ENCODE measurements at regions not wholly inside any gene's neighbourhood (a gene's known extent, or its start where the extent isn't known, plus 50 kb on each side); places are given as distances from the start of the nearest gene placed in this dataset.
A peak's percentile ranks its signal among the peaks of the same experiment; 100 is the strongest.
"Not testable (repeated sequence)": the region's sequence is repeated elsewhere in the genome, so short reads cannot be mapped to it uniquely, and the experiment has no call there.

- H3K9ac ChIP-seq (ENCODE audit: control insufficient read depth, insufficient read depth, low read length); BruUV-seq (replicated peaks); intact Hi-C loops (cut with micrococcal nuclease; ENCODE audit: unreplicated experiment); H4K20me1 ChIP-seq (ENCODE audit: control insufficient read depth, insufficient read depth); RAD21 ChIA-PET (ENCODE audit: unreplicated experiment); H3K79me2 ChIP-seq (ENCODE audit: control insufficient read depth, insufficient read depth, low read length); CTCF ChIA-PET; POLR2A ChIA-PET; in situ Hi-C loops (cut with MboI); H3K9me3 ChIP-seq (replicated peaks; ENCODE audit: control insufficient read depth, insufficient read depth, low read length); H3K4me1 ChIP-seq (ENCODE audit: control insufficient read depth, insufficient read depth, low read length); FAIRE-seq; H3K27me3 ChIP-seq (replicated peaks in 1 of 2; ENCODE audit: control insufficient read depth in 2 of 2, insufficient read depth in 2 of 2, low read length in 1 of 2); H3K36me3 ChIP-seq (ENCODE audit: control insufficient read depth in 2 of 2, insufficient read depth in 2 of 2, low read length in 1 of 2); DNase-seq (ENCODE audit: low read depth, low spot score); H3K4me2 ChIP-seq (ENCODE audit: control insufficient read depth, insufficient read depth); H3K27ac ChIP-seq (ENCODE audit: control insufficient read depth, insufficient read depth); ATAC-seq; SMC1A ChIA-PET (ENCODE audit: uncharacterized antibody, unreplicated experiment); H2AFZ ChIP-seq (ENCODE audit: control insufficient read depth, low read depth, low read length); H3K4me3 ChIP-seq: not testable (repeated sequence)
- WGBS (ENCODE audit: insufficient coverage, insufficient replicate concordance, low lambda C conversion rate, missing lambda C conversion rate): 0% methylated on average over 2 of the region's 3 CpGs
Observed at GRCh38 chrX:144131080-144131479, 247.2 kb downstream of the UBE2NL start.

GRCh38 chrX:144134448-144135119, 250.7 kb downstream of the UBE2NL start:
- SMC1A ChIA-PET (ENCODE audit: uncharacterized antibody, unreplicated experiment); BruUV-seq (replicated peaks): not testable (repeated sequence)

GRCh38 chrX:144154474-144154873, 270.6 kb downstream of the UBE2NL start:
- intact Hi-C loops (cut with micrococcal nuclease; ENCODE audit: unreplicated experiment); H4K20me1 ChIP-seq (ENCODE audit: control insufficient read depth, insufficient read depth); ATAC-seq; H3K27me3 ChIP-seq (replicated peaks in 1 of 2; ENCODE audit: control insufficient read depth in 2 of 2, insufficient read depth in 2 of 2, low read length in 1 of 2); H3K4me1 ChIP-seq (ENCODE audit: control insufficient read depth, insufficient read depth, low read length); FAIRE-seq; POLR2A ChIA-PET; H3K27ac ChIP-seq (ENCODE audit: control insufficient read depth, insufficient read depth); RAD21 ChIA-PET (ENCODE audit: unreplicated experiment); H3K36me3 ChIP-seq (ENCODE audit: control insufficient read depth in 2 of 2, insufficient read depth in 2 of 2, low read length in 1 of 2); in situ Hi-C loops (cut with MboI); CTCF ChIA-PET; DNase-seq (ENCODE audit: low read depth, low spot score); H3K4me3 ChIP-seq; H3K9ac ChIP-seq (ENCODE audit: control insufficient read depth, insufficient read depth, low read length); H3K79me2 ChIP-seq (ENCODE audit: control insufficient read depth, insufficient read depth, low read length); H2AFZ ChIP-seq (ENCODE audit: control insufficient read depth, low read depth, low read length); H3K9me3 ChIP-seq (replicated peaks; ENCODE audit: control insufficient read depth, insufficient read depth, low read length); SMC1A ChIA-PET (ENCODE audit: uncharacterized antibody, unreplicated experiment); H3K4me2 ChIP-seq (ENCODE audit: control insufficient read depth, insufficient read depth); BruUV-seq (replicated peaks): not testable (repeated sequence)
- 19% methylated on average over 5 of the region's 5 CpGs for WGBS (ENCODE audit: insufficient coverage, insufficient replicate concordance, low lambda C conversion rate, missing lambda C conversion rate)

More at GRCh38 chrX:144134448-144135119, 250.7 kb downstream of the UBE2NL start:
- H4K20me1 ChIP-seq (ENCODE audit: control insufficient read depth, insufficient read depth); H3K79me2 ChIP-seq (ENCODE audit: control insufficient read depth, insufficient read depth, low read length); POLR2A ChIA-PET; ATAC-seq; H3K4me1 ChIP-seq (ENCODE audit: control insufficient read depth, insufficient read depth, low read length); H3K36me3 ChIP-seq (ENCODE audit: control insufficient read depth in 2 of 2, insufficient read depth in 2 of 2, low read length in 1 of 2); H3K9me3 ChIP-seq (replicated peaks; ENCODE audit: control insufficient read depth, insufficient read depth, low read length); H3K27ac ChIP-seq (ENCODE audit: control insufficient read depth, insufficient read depth); H3K4me3 ChIP-seq; in situ Hi-C loops (cut with MboI); DNase-seq (ENCODE audit: low read depth, low spot score); CTCF ChIA-PET; intact Hi-C loops (cut with micrococcal nuclease; ENCODE audit: unreplicated experiment); H2AFZ ChIP-seq (ENCODE audit: control insufficient read depth, low read depth, low read length); H3K27me3 ChIP-seq (replicated peaks in 1 of 2; ENCODE audit: control insufficient read depth in 2 of 2, insufficient read depth in 2 of 2, low read length in 1 of 2); H3K9ac ChIP-seq (ENCODE audit: control insufficient read depth, insufficient read depth, low read length); H3K4me2 ChIP-seq (ENCODE audit: control insufficient read depth, insufficient read depth); RAD21 ChIA-PET (ENCODE audit: unreplicated experiment): not testable (repeated sequence)
- 30% methylated on average over 1 of the region's 2 CpGs for WGBS (ENCODE audit: insufficient coverage, insufficient replicate concordance, low lambda C conversion rate, missing lambda C conversion rate)
- FAIRE-seq: peak; percentile 49

GRCh38 chrX:144185197-144185596, 301.3 kb downstream of the UBE2NL start:
- H3K9me3 ChIP-seq (replicated peaks; ENCODE audit: control insufficient read depth, insufficient read depth, low read length); H3K27me3 ChIP-seq (replicated peaks in 1 of 2; ENCODE audit: control insufficient read depth in 2 of 2, insufficient read depth in 2 of 2, low read length in 1 of 2); intact Hi-C loops (cut with micrococcal nuclease; ENCODE audit: unreplicated experiment); DNase-seq (ENCODE audit: low read depth, low spot score); H2AFZ ChIP-seq (ENCODE audit: control insufficient read depth, low read depth, low read length); RAD21 ChIA-PET (ENCODE audit: unreplicated experiment); BruUV-seq (replicated peaks); H3K4me2 ChIP-seq (ENCODE audit: control insufficient read depth, insufficient read depth); H3K79me2 ChIP-seq (ENCODE audit: control insufficient read depth, insufficient read depth, low read length); H3K27ac ChIP-seq (ENCODE audit: control insufficient read depth, insufficient read depth); in situ Hi-C loops (cut with MboI); CTCF ChIA-PET; POLR2A ChIA-PET; H3K36me3 ChIP-seq (ENCODE audit: control insufficient read depth in 2 of 2, insufficient read depth in 2 of 2, low read length in 1 of 2); H3K4me3 ChIP-seq; FAIRE-seq; H4K20me1 ChIP-seq (ENCODE audit: control insufficient read depth, insufficient read depth); H3K9ac ChIP-seq (ENCODE audit: control insufficient read depth, insufficient read depth, low read length); SMC1A ChIA-PET (ENCODE audit: uncharacterized antibody, unreplicated experiment); H3K4me1 ChIP-seq (ENCODE audit: control insufficient read depth, insufficient read depth, low read length): not testable (repeated sequence)
- peak; percentile 82 for ATAC-seq
